GM23338 (cell line): ENCODE measurements at regions not wholly inside any gene's neighbourhood (a gene's known extent, or its start where the extent isn't known, plus 50 kb on each side); places are given as distances from the start of the nearest gene placed in this dataset.

ENCODE experiments used
- ATAC-seq: fragments of 200-7000 bp; cut with Tn5 transposase; 3 replicates; pipeline ENCODE4 v1.9.1; 2020
- DNase-seq: peaks from one replicate; pipeline ENCODE4 v3.0.0-alpha.2; 2015; ENCODE audit warnings: low spot score
- H2AFZ ChIP-seq: fragments of 200-600 bp; sonication (generic); 2 replicates; pipeline ENCODE4 v1.8.0; 2016; ENCODE audit warnings: antibody characterized with exemption, mild to moderate bottlenecking, moderate library complexity
- H3F3A ChIP-seq: fragments of 200-600 bp; sonication (generic); replicated peaks from 2 replicates; pipeline ENCODE4 v1.8.0; 2017; ENCODE audit warnings: antibody characterized with exemption, mixed run types, low read depth
- H3K27ac ChIP-seq: fragments of 200-600 bp; sonication (generic); 2 replicates; pipeline ENCODE4 v1.6.1; 2016; ENCODE audit warnings: low read depth
- H3K27me3 ChIP-seq: fragments of 200-600 bp; sonication (generic); 2 replicates; pipeline ENCODE4 v1.8.0; 2016; ENCODE audit warnings: mild to moderate bottlenecking, mixed run types, moderate library complexity; ENCODE audit not compliant: insufficient read depth
- H3K36me3 ChIP-seq: fragments of 200-600 bp; sonication (generic); 2 replicates; pipeline ENCODE4 v1.8.0; 2016; ENCODE audit warnings: mild to moderate bottlenecking; ENCODE audit not compliant: insufficient read depth
- H3K4me1 ChIP-seq: fragments of 200-600 bp; sonication (generic); 2 replicates; pipeline ENCODE4 v1.8.0; 2016; ENCODE audit warnings: mild to moderate bottlenecking, moderate library complexity; ENCODE audit not compliant: insufficient read depth
- H3K4me2 ChIP-seq: fragments of 200-600 bp; sonication (generic); 2 replicates; pipeline ENCODE4 v1.7.1; 2017; ENCODE audit warnings: mixed run types
- H3K4me3 ChIP-seq: fragments of 200-600 bp; sonication (generic); 2 replicates; pipeline ENCODE4 v1.6.1; 2016; ENCODE audit warnings: mixed run types
- H3K79me2 ChIP-seq: fragments of 200-600 bp; sonication (generic); replicated peaks from 2 replicates; pipeline ENCODE4 v1.8.0; 2017; ENCODE audit warnings: mild to moderate bottlenecking; ENCODE audit not compliant: insufficient read depth
- H3K9me2 ChIP-seq: fragments of 200-600 bp; sonication (generic); 2 replicates; pipeline ENCODE4 v1.8.0; 2017; ENCODE audit not compliant: insufficient read depth
- H4K20me1 ChIP-seq: fragments of 200-600 bp; sonication (generic); replicated peaks from 2 replicates; pipeline ENCODE4 v1.8.0; 2017; ENCODE audit warnings: mild to moderate bottlenecking; ENCODE audit not compliant: insufficient read depth
- H3K27ac Mint-ChIP-seq: 2 replicates; pipeline ENCODE4 v1.8.0; 2020; ENCODE audit warnings: inconsistent platforms, mild to moderate bottlenecking, moderate library complexity, mixed read lengths
- H3K27me3 Mint-ChIP-seq: 3 replicates; pipeline ENCODE4 v1.8.0; 2022; ENCODE audit warnings: low read depth, mild to moderate bottlenecking, moderate library complexity, mixed read lengths, inconsistent platforms; ENCODE audit not compliant: insufficient read depth, poor library complexity
- H3K36me3 Mint-ChIP-seq: 3 replicates; pipeline ENCODE4 v1.8.0; 2021; ENCODE audit warnings: low read depth, mild to moderate bottlenecking, inconsistent platforms, moderate library complexity, mixed read lengths
- H3K4me1 Mint-ChIP-seq: 3 replicates; pipeline ENCODE4 v1.8.0; 2020; ENCODE audit warnings: mild to moderate bottlenecking, inconsistent platforms, mixed read lengths
- H3K4me3 Mint-ChIP-seq: 3 replicates; pipeline ENCODE4 v1.8.0; 2021; ENCODE audit warnings: moderate library complexity, mild to moderate bottlenecking, inconsistent platforms, mixed read lengths
- H3K9me3 Mint-ChIP-seq: 3 replicates; pipeline ENCODE4 v1.8.0; 2020; ENCODE audit warnings: moderate library complexity, mild to moderate bottlenecking, inconsistent platforms, mixed read lengths
- CREB1 ChIP-seq: fragments of 250-450 bp; sonication (Bioruptor Pico); IDR thresholded peaks from 2 replicates; pipeline ENCODE4 v1.5.0; 2020; ENCODE audit warnings: low read depth, mild to moderate bottlenecking, moderate library complexity
- CTCF ChIP-seq, 2 experiments: fragments of 200-600 bp in 1 of 2; sonication (generic) in 1 of 2; conservative IDR thresholded peaks; 2 replicates each; pipeline versions ENCODE4 v1.5.1 to v1.6.1; 2016 to 2017; ENCODE audit warnings: antibody characterized with exemption in 2 of 2, low read depth in 2 of 2, mild to moderate bottlenecking in 2 of 2, moderate library complexity in 1 of 2
- EZH2 ChIP-seq: fragments of 200-600 bp; sonication (generic); IDR thresholded peaks from one replicate; pipeline ENCODE4 v1.8.0; 2017; ENCODE audit warnings: antibody characterized with exemption, mild to moderate bottlenecking, low read depth; ENCODE audit not compliant: unreplicated experiment
- NANOG ChIP-seq: IDR thresholded peaks from 2 replicates; pipeline ENCODE4 v1.6.1; 2016; ENCODE audit warnings: antibody characterized with exemption, borderline replicate concordance
- POLR2AphosphoS5 ChIP-seq: IDR thresholded peaks from 2 replicates; pipeline ENCODE4 v1.6.1; 2016; ENCODE audit warnings: antibody characterized with exemption, low read depth
- STAT1 ChIP-seq: IDR thresholded peaks from one replicate; pipeline ENCODE4 v1.6.1; 2016; ENCODE audit warnings: antibody characterized with exemption; ENCODE audit not compliant: unreplicated experiment
- ZNF114 ChIP-seq: fragments of 250-450 bp; sonication (Bioruptor Pico); IDR thresholded peaks from 2 replicates; pipeline ENCODE4 v1.5.0; 2020; ENCODE audit warnings: mild to moderate bottlenecking, moderate library complexity
- TF ChIP-seq, protein P1 (sequence below): fragments of 250-450 bp; sonication (Bioruptor Pico); IDR thresholded peaks from 2 replicates; pipeline ENCODE4 v1.5.0; 2020; ENCODE audit warnings: mild to moderate bottlenecking, moderate library complexity

DNA sequence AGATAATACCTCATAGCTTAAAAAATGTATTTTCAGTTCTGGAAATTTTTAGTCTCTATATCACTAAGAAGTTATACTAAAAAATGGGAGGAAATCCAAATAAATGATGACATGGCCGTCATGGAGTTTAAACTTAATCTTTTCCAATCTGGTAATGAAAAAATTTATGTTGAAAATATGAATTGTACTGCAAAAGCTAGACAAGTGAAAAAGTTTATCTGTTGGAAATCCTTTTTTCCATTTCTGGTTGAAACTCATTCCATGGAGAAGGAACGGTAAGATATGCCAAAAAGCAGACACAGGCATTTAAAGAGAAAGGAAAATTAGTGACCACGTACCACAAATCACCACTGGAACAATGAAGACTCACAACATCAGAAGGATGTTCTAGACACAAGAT, 314.2 kb upstream of the PRICKLE1 start (continued):
- TF ChIP-seq, protein P1, sequence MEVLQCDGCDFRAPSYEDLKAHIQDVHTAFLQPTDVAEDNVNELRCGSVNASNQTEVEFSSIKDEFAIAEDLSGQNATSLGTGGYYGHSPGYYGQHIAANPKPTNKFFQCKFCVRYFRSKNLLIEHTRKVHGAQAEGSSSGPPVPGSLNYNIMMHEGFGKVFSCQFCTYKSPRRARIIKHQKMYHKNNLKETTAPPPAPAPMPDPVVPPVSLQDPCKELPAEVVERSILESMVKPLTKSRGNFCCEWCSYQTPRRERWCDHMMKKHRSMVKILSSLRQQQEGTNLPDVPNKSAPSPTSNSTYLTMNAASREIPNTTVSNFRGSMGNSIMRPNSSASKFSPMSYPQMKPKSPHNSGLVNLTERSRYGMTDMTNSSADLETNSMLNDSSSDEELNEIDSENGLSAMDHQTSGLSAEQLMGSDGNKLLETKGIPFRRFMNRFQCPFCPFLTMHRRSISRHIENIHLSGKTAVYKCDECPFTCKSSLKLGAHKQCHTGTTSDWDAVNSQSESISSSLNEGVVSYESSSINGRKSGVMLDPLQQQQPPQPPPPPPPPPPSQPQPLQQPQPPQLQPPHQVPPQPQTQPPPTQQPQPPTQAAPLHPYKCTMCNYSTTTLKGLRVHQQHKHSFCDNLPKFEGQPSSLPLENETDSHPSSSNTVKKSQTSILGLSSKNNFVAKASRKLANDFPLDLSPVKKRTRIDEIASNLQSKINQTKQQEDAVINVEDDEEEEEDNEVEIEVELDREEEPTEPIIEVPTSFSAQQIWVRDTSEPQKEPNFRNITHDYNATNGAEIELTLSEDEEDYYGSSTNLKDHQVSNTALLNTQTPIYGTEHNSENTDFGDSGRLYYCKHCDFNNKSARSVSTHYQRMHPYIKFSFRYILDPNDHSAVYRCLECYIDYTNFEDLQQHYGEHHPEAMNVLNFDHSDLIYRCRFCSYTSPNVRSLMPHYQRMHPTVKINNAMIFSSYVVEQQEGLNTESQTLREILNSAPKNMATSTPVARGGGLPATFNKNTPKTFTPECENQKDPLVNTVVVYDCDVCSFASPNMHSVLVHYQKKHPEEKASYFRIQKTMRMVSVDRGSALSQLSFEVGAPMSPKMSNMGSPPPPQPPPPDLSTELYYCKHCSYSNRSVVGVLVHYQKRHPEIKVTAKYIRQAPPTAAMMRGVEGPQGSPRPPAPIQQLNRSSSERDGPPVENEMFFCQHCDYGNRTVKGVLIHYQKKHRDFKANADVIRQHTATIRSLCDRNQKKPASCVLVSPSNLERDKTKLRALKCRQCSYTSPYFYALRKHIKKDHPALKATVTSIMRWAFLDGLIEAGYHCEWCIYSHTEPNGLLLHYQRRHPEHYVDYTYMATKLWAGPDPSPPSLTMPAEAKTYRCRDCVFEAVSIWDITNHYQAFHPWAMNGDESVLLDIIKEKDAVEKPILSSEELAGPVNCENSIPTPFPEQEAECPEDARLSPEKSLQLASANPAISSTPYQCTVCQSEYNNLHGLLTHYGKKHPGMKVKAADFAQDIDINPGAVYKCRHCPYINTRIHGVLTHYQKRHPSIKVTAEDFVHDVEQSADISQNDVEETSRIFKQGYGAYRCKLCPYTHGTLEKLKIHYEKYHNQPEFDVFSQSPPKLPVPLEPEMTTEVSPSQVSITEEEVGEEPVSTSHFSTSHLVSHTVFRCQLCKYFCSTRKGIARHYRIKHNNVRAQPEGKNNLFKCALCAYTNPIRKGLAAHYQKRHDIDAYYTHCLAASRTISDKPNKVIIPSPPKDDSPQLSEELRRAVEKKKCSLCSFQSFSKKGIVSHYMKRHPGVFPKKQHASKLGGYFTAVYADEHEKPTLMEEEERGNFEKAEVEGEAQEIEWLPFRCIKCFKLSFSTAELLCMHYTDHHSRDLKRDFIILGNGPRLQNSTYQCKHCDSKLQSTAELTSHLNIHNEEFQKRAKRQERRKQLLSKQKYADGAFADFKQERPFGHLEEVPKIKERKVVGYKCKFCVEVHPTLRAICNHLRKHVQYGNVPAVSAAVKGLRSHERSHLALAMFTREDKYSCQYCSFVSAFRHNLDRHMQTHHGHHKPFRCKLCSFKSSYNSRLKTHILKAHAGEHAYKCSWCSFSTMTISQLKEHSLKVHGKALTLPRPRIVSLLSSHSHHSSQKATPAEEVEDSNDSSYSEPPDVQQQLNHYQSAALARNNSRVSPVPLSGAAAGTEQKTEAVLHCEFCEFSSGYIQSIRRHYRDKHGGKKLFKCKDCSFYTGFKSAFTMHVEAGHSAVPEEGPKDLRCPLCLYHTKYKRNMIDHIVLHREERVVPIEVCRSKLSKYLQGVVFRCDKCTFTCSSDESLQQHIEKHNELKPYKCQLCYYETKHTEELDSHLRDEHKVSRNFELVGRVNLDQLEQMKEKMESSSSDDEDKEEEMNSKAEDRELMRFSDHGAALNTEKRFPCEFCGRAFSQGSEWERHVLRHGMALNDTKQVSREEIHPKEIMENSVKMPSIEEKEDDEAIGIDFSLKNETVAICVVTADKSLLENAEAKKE = no peak
- TF ChIP-seq CTCF (conservative IDR thresholded peaks at IDR 0.05; ENCODE audit: low read depth in 2 of 2) (no peak), STAT1 (no peak), POLR2AphosphoS5 (no peak), EZH2 (no peak), CREB1 (CRISPR knock-in tag) (no peak), ZNF114 (no peak), NANOG (no peak)

DNA sequence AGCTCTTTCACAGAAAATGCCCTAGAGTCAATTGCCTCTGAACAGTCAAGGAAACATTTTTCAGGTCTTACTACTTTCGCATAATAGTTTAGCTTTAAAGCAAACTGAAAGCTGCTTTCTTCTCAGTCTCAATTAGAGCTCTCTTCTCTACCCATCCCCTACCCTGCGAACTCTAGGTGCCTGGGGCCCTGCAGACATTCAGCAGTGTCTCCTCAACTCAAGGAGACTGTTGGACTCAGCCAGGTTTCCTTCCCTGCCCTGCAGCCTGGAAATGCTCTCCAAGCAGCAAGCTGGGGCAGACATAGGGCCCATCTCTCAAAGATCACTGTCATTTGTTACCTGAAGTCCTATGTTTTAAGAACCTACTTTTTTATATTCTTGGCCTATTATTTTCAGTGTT, 312.5 kb upstream of the PRICKLE1 start:
- H3K79me2 ChIP-seq = no peaks in the 10 kb centered on the region
- no peaks in the 10 kb centered on the region for H3K36me3 ChIP-seq
- Mint-ChIP-seq H3K27ac (no peak overlapping the region), H3K9me3 (peaks cover 4% of the 10 kb centered on the region; the same call in 1 of the 3 replicates), H3K4me3 (no peak overlapping the region), H3K4me1 (peaks cover 7% of the 10 kb centered on the region), H3K36me3 (peaks cover 4% of the 10 kb centered on the region; the same call in 2 of the 3 replicates), H3K27me3 (no peaks in the 10 kb centered on the region)
- peak overlapping the region; percentile 52; the same call in 1 of the 2 replicates for H2AFZ ChIP-seq
- DNase-seq (no peak), ATAC-seq (no peak)
- no peaks in the 10 kb centered on the region for H4K20me1 ChIP-seq
- H3K27ac ChIP-seq = no peak overlapping the region
- H3K4me2 ChIP-seq = no peak overlapping the region
- H3K4me1 ChIP-seq = peaks cover 8% of the 10 kb centered on the region; the same call in 1 of the 2 replicates
- no peaks in the 10 kb centered on the region for H3K27me3 ChIP-seq
- no peak overlapping the region for H3K4me3 ChIP-seq
- H3K9me2 ChIP-seq = peaks cover 8% of the 10 kb centered on the region; the same call in 1 of the 2 replicates
- H3F3A ChIP-seq = no peaks in the 10 kb centered on the region
- no peak for TF ChIP-seq CREB1 (CRISPR knock-in tag)
